ENCODE measurements at regions not wholly inside any gene's neighbourhood (a gene's known extent, or its start where the extent isn't known, plus 50 kb on each side); places are given as distances from the start of the nearest gene placed in this dataset.

- no peaks in the 10 kb centered on the region for H3K27me3 ChIP-seq (ENCODE audit: control insufficient read depth, insufficient read depth, low read length)
- H3K4me3 ChIP-seq (ENCODE audit: low read depth in 2 of 2, low read length in 2 of 2) = no peak overlapping the region
- no peak for ATAC-seq
- ChIA-PET POLR2A (no interaction called here), CTCF (interaction anchor here (0.6 kb wide), 1 partner anchor 1351 kb away, joined by 5 read pairs; no protein-coding TSS in a partner anchor)
- no TSS peak for BruUV-seq (replicated peaks)
- intact Hi-C loops (cut with micrococcal nuclease; ENCODE audit: unreplicated experiment) (no loop called here), in situ Hi-C loops (cut with HindIII; ENCODE audit: low pct_unique_long_range_greater_than_20kb, low sequenced_read_pairs) (no loop called here)
- no peaks in the 10 kb centered on the region for H3K9me3 ChIP-seq (ENCODE audit: control insufficient read depth, insufficient read depth, low read depth, low read length)
- H3K4me1 ChIP-seq (ENCODE audit: control insufficient read depth, insufficient read depth, low read length) = no peaks in the 10 kb centered on the region
- H3K36me3 ChIP-seq (ENCODE audit: control insufficient read depth, insufficient read depth, low read length) = no peaks in the 10 kb centered on the region
- H3K27ac ChIP-seq (ENCODE audit: low read length) = no peak overlapping the region
- TF ChIP-seq POLR2AphosphoS5 (IDR thresholded peaks at IDR 0.05; ENCODE audit: low read depth, low read length) (no peak), TCF7L2 (IDR thresholded peaks at IDR 0.05; ENCODE audit: low read depth, low read length) (no peak), SIN3A (IDR thresholded peaks at IDR 0.05; ENCODE audit: borderline replicate concordance, insufficient read depth, low read depth, low read length) (no peak)
- TF ChIP-seq, protein P1, sequence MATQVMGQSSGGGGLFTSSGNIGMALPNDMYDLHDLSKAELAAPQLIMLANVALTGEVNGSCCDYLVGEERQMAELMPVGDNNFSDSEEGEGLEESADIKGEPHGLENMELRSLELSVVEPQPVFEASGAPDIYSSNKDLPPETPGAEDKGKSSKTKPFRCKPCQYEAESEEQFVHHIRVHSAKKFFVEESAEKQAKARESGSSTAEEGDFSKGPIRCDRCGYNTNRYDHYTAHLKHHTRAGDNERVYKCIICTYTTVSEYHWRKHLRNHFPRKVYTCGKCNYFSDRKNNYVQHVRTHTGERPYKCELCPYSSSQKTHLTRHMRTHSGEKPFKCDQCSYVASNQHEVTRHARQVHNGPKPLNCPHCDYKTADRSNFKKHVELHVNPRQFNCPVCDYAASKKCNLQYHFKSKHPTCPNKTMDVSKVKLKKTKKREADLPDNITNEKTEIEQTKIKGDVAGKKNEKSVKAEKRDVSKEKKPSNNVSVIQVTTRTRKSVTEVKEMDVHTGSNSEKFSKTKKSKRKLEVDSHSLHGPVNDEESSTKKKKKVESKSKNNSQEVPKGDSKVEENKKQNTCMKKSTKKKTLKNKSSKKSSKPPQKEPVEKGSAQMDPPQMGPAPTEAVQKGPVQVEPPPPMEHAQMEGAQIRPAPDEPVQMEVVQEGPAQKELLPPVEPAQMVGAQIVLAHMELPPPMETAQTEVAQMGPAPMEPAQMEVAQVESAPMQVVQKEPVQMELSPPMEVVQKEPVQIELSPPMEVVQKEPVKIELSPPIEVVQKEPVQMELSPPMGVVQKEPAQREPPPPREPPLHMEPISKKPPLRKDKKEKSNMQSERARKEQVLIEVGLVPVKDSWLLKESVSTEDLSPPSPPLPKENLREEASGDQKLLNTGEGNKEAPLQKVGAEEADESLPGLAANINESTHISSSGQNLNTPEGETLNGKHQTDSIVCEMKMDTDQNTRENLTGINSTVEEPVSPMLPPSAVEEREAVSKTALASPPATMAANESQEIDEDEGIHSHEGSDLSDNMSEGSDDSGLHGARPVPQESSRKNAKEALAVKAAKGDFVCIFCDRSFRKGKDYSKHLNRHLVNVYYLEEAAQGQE (IDR thresholded peaks at IDR 0.05; ENCODE audit: insufficient read depth in 1 of 2, low read depth in 2 of 2, low read length in 1 of 2) = no peak
- TF ChIP-seq, protein P2, sequence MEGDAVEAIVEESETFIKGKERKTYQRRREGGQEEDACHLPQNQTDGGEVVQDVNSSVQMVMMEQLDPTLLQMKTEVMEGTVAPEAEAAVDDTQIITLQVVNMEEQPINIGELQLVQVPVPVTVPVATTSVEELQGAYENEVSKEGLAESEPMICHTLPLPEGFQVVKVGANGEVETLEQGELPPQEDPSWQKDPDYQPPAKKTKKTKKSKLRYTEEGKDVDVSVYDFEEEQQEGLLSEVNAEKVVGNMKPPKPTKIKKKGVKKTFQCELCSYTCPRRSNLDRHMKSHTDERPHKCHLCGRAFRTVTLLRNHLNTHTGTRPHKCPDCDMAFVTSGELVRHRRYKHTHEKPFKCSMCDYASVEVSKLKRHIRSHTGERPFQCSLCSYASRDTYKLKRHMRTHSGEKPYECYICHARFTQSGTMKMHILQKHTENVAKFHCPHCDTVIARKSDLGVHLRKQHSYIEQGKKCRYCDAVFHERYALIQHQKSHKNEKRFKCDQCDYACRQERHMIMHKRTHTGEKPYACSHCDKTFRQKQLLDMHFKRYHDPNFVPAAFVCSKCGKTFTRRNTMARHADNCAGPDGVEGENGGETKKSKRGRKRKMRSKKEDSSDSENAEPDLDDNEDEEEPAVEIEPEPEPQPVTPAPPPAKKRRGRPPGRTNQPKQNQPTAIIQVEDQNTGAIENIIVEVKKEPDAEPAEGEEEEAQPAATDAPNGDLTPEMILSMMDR (IDR thresholded peaks at IDR 0.05) = no peak
- no peak for DNase-seq (ENCODE audit: low read depth, low spot score)
Measured at GRCh38 chr4:159900562-159900961, 797.7 kb downstream of the RAPGEF2 start.

DNA sequence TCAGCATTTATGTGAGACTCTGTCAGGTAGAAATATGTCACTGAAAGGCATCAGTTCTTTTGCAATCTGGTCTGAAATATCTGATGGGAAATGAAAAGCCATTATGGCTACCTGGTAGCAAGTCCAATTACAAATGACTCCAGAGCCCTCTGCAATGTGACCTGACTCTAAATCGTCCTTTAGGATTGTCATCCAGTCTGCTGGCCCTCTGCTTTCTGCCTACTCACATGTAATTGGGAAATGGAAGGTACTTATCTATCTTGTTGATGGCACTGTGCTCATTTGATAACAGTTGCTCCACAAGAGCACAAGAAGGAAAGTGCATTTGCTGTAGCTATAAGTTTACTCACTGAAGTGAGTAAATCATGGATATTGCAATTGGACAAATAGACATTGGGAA, 799.8 kb downstream of the RAPGEF2 start:
- H3K4me3 ChIP-seq (ENCODE audit: low read depth in 2 of 2, low read length in 2 of 2) = no peak overlapping the region
- CTCF ChIA-PET = no interaction called here
- H3K4me1 ChIP-seq (ENCODE audit: control insufficient read depth, insufficient read depth, low read length) = no peaks in the 10 kb centered on the region
- H3K36me3 ChIP-seq (ENCODE audit: control insufficient read depth, insufficient read depth, low read length) = no peaks in the 10 kb centered on the region
- no peaks in the 10 kb centered on the region for H3K27me3 ChIP-seq (ENCODE audit: control insufficient read depth, insufficient read depth, low read length)
- DNase-seq (ENCODE audit: low read depth, low spot score) (no peak), ATAC-seq (no peak)
- no peak overlapping the region for H3K27ac ChIP-seq (ENCODE audit: low read length)
- no peaks in the 10 kb centered on the region for H3K9me3 ChIP-seq (ENCODE audit: control insufficient read depth, insufficient read depth, low read depth, low read length)
- BruUV-seq (replicated peaks) = no TSS peak
- POLR2A ChIA-PET = no interaction called here
- in situ Hi-C loops (cut with HindIII; ENCODE audit: low pct_unique_long_range_greater_than_20kb, low sequenced_read_pairs) (no loop called here), intact Hi-C loops (cut with micrococcal nuclease; ENCODE audit: unreplicated experiment) (no loop called here)
- TF ChIP-seq, protein P1 (IDR thresholded peaks at IDR 0.05; ENCODE audit: insufficient read depth in 1 of 2, low read depth in 2 of 2, low read length in 1 of 2) = no peak
- no peak for TF ChIP-seq POLR2AphosphoS5 (IDR thresholded peaks at IDR 0.05; ENCODE audit: low read depth, low read length)
- TF ChIP-seq TCF7L2 (IDR thresholded peaks at IDR 0.05; ENCODE audit: low read depth, low read length) = no peak
- TF ChIP-seq, protein P2 (IDR thresholded peaks at IDR 0.05) = no peak

Data from Panc1 (cell line).